Panc1 (cell line): ENCODE measurements at regions not wholly inside any gene's neighbourhood (a gene's known extent, or its start where the extent isn't known, plus 50 kb on each side); places are given as distances from the start of the nearest gene placed in this dataset.
"Not testable (repeated sequence)": the region's sequence is repeated elsewhere in the genome, so short reads cannot be mapped to it uniquely, and the experiment has no call there.

Source experiments
- ATAC-seq: fragments of 200-7000 bp; cut with Tn5 transposase; 2 replicates; pipeline ENCODE4 v1.9.1; 2020; ENCODE audit warnings: mild to moderate bottlenecking, moderate library complexity
- BruUV-seq: library from RNA; stranded (reverse); fragments of 400-500 nt; replicated peaks from 2 replicates; lab custom pipeline; 2021; lab: Mats Ljungman, UMichigan
- CTCF ChIA-PET: fragments of 300-600 bp; sonication (Branson Sonifier 250); formaldehyde crosslinking; loops from one replicate; lab custom pipeline; 2022; ENCODE audit warnings: antibody characterized with exemption; lab: Charles Lee
- POLR2A ChIA-PET: fragments of 300-600 bp; sonication (Branson Sonifier 250); formaldehyde crosslinking; loops from one replicate; lab custom pipeline; 2022; ENCODE audit warnings: antibody characterized with exemption; lab: Charles Lee
- DNase-seq: peaks from one replicate; pipeline ENCODE4 v3.0.0-alpha.2; 2010; ENCODE audit warnings: low read depth, low spot score
- H3K27ac ChIP-seq: 2 replicates; pipeline ENCODE4 v1.5.1; 2011; ENCODE audit warnings: mild to moderate bottlenecking, low read length, inconsistent platforms
- H3K27me3 ChIP-seq: fragments of 200-500 bp; sonication (Bioruptor generic); 2 replicates; pipeline ENCODE4 v1.6.0; 2014; ENCODE audit warnings: low read length, inconsistent platforms; ENCODE audit not compliant: control insufficient read depth, insufficient read depth
- H3K36me3 ChIP-seq: fragments of 200-500 bp; sonication (Bioruptor generic); 2 replicates; pipeline ENCODE4 v1.5.1; 2014; ENCODE audit warnings: inconsistent platforms, mild to moderate bottlenecking, low read length, moderate library complexity; ENCODE audit not compliant: control insufficient read depth, insufficient read depth
- H3K4me1 ChIP-seq: 2 replicates; pipeline ENCODE4 v1.5.1; 2011; ENCODE audit warnings: inconsistent platforms, mild to moderate bottlenecking, low read length, moderate library complexity; ENCODE audit not compliant: control insufficient read depth, insufficient read depth
- H3K4me3 ChIP-seq, 2 experiments: 2 replicates each; pipeline ENCODE4 v1.5.1; 2011 to 2012; ENCODE audit warnings: low read depth in 2 of 2, low read length in 2 of 2, mild to moderate bottlenecking in 2 of 2, inconsistent platforms in 1 of 2, moderate library complexity in 1 of 2
- H3K9me3 ChIP-seq: fragments of 200-500 bp; sonication (Bioruptor generic); 2 replicates; pipeline ENCODE4 v1.5.1; 2014; ENCODE audit warnings: low read depth, mild to moderate bottlenecking, inconsistent platforms, low read length, moderate library complexity; ENCODE audit not compliant: control insufficient read depth, insufficient read depth
- POLR2AphosphoS5 ChIP-seq: IDR thresholded peaks from 2 replicates; pipeline ENCODE4 v1.6.1; 2012; ENCODE audit warnings: mild to moderate bottlenecking, low read depth, low read length, moderate library complexity
- SIN3A ChIP-seq: IDR thresholded peaks from 2 replicates; pipeline ENCODE4 v1.6.1; 2012; ENCODE audit warnings: low read depth, mild to moderate bottlenecking, low read length, moderate library complexity, borderline replicate concordance; ENCODE audit not compliant: insufficient read depth
- TCF7L2 ChIP-seq: IDR thresholded peaks from 2 replicates; pipeline ENCODE4 v1.6.1; 2011; ENCODE audit warnings: mild to moderate bottlenecking, low read depth, low read length, inconsistent platforms
- in situ Hi-C: cut with HindIII; loops from 2 replicates; pipeline ENCODE4 v1.10.0; 2016; ENCODE audit warnings: low sequenced_read_pairs, low pct_unique_long_range_greater_than_20kb
- intact Hi-C: fragments of 100-400 bp; cut with micrococcal nuclease; formaldehyde crosslinking; loops from one replicate; pipeline ENCODE4 v1.10.0; 2022; ENCODE audit not compliant: unreplicated experiment
- TF ChIP-seq, protein P1 (sequence below), 2 experiments: IDR thresholded peaks; 2 replicates each; pipeline ENCODE4 v1.6.1; 2011 to 2012; ENCODE audit warnings: low read depth in 2 of 2, control low read depth in 1 of 2, low read length in 1 of 2, mild to moderate bottlenecking in 1 of 2, moderate library complexity in 1 of 2; ENCODE audit not compliant: insufficient read depth in 1 of 2
- TF ChIP-seq, protein P2 (sequence below): fragments of 450-650 bp; IDR thresholded peaks from 2 replicates; pipeline ENCODE4 v1.5.1; 2017; ENCODE audit warnings: mild to moderate bottlenecking

DNA sequence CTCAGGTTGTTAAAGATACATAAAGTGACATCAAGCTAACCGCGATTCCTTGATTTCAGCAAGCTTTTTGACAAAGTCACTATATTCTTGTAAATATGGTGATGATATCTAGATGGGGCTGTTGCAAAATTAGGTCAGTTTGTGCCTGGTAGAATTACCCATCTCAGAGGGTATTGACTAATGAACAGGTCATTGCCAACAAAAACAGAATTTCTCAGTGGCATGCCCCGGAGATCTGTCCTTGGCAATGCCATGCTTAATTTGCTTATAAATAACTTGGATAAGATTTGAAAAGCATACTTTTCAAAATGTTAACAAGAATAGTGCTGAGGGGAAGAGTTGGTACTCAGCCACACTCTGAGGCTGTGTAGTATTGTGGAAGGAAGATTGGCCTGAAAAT, 783.3 kb upstream of the SEMA6A start:
- no peak for DNase-seq
- TF ChIP-seq, protein P1, sequence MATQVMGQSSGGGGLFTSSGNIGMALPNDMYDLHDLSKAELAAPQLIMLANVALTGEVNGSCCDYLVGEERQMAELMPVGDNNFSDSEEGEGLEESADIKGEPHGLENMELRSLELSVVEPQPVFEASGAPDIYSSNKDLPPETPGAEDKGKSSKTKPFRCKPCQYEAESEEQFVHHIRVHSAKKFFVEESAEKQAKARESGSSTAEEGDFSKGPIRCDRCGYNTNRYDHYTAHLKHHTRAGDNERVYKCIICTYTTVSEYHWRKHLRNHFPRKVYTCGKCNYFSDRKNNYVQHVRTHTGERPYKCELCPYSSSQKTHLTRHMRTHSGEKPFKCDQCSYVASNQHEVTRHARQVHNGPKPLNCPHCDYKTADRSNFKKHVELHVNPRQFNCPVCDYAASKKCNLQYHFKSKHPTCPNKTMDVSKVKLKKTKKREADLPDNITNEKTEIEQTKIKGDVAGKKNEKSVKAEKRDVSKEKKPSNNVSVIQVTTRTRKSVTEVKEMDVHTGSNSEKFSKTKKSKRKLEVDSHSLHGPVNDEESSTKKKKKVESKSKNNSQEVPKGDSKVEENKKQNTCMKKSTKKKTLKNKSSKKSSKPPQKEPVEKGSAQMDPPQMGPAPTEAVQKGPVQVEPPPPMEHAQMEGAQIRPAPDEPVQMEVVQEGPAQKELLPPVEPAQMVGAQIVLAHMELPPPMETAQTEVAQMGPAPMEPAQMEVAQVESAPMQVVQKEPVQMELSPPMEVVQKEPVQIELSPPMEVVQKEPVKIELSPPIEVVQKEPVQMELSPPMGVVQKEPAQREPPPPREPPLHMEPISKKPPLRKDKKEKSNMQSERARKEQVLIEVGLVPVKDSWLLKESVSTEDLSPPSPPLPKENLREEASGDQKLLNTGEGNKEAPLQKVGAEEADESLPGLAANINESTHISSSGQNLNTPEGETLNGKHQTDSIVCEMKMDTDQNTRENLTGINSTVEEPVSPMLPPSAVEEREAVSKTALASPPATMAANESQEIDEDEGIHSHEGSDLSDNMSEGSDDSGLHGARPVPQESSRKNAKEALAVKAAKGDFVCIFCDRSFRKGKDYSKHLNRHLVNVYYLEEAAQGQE (IDR thresholded peaks at IDR 0.05; ENCODE audit: insufficient read depth in 1 of 2, low read depth in 2 of 2, low read length in 1 of 2): no peak
- TF ChIP-seq POLR2AphosphoS5 (no peak), SIN3A (no peak), TCF7L2 (no peak)
- TF ChIP-seq, protein P2, sequence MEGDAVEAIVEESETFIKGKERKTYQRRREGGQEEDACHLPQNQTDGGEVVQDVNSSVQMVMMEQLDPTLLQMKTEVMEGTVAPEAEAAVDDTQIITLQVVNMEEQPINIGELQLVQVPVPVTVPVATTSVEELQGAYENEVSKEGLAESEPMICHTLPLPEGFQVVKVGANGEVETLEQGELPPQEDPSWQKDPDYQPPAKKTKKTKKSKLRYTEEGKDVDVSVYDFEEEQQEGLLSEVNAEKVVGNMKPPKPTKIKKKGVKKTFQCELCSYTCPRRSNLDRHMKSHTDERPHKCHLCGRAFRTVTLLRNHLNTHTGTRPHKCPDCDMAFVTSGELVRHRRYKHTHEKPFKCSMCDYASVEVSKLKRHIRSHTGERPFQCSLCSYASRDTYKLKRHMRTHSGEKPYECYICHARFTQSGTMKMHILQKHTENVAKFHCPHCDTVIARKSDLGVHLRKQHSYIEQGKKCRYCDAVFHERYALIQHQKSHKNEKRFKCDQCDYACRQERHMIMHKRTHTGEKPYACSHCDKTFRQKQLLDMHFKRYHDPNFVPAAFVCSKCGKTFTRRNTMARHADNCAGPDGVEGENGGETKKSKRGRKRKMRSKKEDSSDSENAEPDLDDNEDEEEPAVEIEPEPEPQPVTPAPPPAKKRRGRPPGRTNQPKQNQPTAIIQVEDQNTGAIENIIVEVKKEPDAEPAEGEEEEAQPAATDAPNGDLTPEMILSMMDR: no peak
- in situ Hi-C loops: no loop called here

DNA sequence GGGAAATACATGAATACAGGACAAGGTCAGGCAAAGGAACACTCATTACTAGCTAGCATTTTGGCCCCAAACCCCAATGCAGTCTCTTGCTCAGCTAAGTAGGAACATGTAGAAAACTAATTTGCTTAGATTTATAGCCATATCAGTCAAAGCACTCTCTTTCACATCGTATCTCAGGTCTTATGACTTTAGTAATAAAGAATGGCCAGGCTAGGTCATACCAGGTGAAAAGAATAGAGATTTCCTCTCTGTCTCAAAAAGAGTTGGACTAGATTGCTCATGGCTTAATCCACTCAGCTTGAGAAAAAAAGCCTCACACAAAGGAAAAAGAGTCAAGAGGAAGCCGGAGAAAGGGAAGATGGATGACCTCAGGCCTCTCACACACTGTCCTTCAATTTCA, 772.7 kb upstream of the SEMA6A start:
- ChIA-PET CTCF (no interaction called here), POLR2A (no interaction called here)
- no peak for DNase-seq
- H3K36me3 ChIP-seq: no peaks in the 10 kb centered on the region
- BruUV-seq: no TSS peak
- no peak for ATAC-seq
- intact Hi-C loops (no loop called here), in situ Hi-C loops (no loop called here)
- no peaks in the 10 kb centered on the region for H3K9me3 ChIP-seq
- no peak overlapping the region for H3K4me3 ChIP-seq
- TF ChIP-seq SIN3A: no peak
- no peak for TF ChIP-seq POLR2AphosphoS5
- TF ChIP-seq TCF7L2: no peak
- TF ChIP-seq, protein P2: no peak
- TF ChIP-seq, protein P1 (IDR thresholded peaks at IDR 0.05; ENCODE audit: insufficient read depth in 1 of 2, low read depth in 2 of 2, low read length in 1 of 2): no peak
- no peaks in the 10 kb centered on the region for H3K27me3 ChIP-seq
- no peak overlapping the region for H3K27ac ChIP-seq
- no peaks in the 10 kb centered on the region for H3K4me1 ChIP-seq

More for the DNA sequence above, 783.3 kb upstream of the SEMA6A start:
- CTCF ChIA-PET: no interaction called here
- intact Hi-C loops: no loop called here
- Histone ChIP-seq H3K27ac (no peak overlapping the region), H3K36me3 (no peaks in the 10 kb centered on the region; the same call in 1 of the 2 replicates), H3K4me3 (no peak overlapping the region), H3K9me3 (no peaks in the 10 kb centered on the region), H3K4me1 (no peaks in the 10 kb centered on the region), H3K27me3 (no peaks in the 10 kb centered on the region)
- POLR2A ChIA-PET: no interaction called here
- ATAC-seq: no peak
- no TSS peak for BruUV-seq

DNA sequence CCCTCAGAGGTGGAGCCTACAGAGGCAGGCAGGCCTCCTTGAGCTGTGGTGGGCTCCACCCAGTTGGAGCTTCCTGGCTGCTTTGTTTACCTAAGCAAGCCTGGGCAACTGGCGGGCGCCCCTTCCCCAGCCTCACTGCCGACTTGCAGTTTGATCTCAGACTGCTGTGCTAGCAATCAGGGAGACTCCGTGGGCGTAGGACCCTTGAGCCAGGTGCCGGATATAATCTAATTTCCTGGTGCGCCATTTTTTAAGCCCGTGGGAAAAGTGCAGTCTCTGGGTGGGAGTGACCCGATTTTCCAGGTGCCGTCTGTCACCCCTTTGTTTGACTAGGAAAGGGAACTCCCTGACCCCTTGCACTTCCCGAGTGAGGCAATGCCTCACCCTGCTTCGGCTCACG, 769.1 kb upstream of the SEMA6A start:
- H3K9me3 ChIP-seq, H3K27me3 ChIP-seq, BruUV-seq, POLR2A ChIA-PET, CTCF ChIA-PET, DNase-seq, intact Hi-C loops, H3K4me1 ChIP-seq, ATAC-seq, in situ Hi-C loops, H3K27ac ChIP-seq, H3K4me3 ChIP-seq, H3K36me3 ChIP-seq: not testable (repeated sequence)
